GM18870 (cell line): ENCODE measurements at regions not wholly inside any gene's neighbourhood (a gene's known extent, or its start where the extent isn't known, plus 50 kb on each side); places are given as distances from the start of the nearest gene placed in this dataset.

Experiments used
- ATAC-seq: cut with Tn5 transposase; IDR thresholded peaks from one replicate; pipeline ENCODE4 v1.9.1; 2021; ENCODE audit warnings: moderate library complexity; ENCODE audit not compliant: unreplicated experiment

- ATAC-seq = no peak
Measured at GRCh38 chr5:124922255-124922975, 176.0 kb upstream of the ZNF608 start.

DNA sequence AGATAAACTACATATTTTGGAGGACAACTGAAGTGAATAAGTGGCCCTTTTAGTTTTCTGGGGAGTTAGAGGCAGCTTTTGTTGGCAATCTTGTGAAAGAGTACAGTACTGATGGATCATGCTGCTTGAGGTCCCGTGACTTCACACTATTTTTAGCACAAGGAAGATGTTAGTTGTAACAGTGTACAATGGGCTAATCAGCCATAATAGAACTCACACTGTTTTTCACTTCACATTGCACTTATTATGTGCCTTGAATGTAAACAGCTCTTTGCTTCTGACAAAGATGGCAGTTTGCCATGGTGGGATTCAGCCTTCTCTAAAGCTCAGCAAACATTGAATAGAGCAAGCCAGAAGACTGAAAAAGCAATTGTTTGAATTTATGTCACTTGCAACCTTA, 176.7 kb upstream of the ZNF608 start:
- no peak for ATAC-seq

GRCh38 chr5:124924729-124925128, 178.3 kb upstream of the ZNF608 start:
- ATAC-seq = no peak

- ATAC-seq = no peak
Measured at GRCh38 chr5:124927735-124928134, 181.3 kb upstream of the ZNF608 start.

- ATAC-seq = no peak
Measured at GRCh38 chr5:124929000-124929399, 182.6 kb upstream of the ZNF608 start.

GRCh38 chr5:124932791-124933600, 186.6 kb upstream of the ZNF608 start:
- ATAC-seq = no peak

GRCh38 chr5:124935065-124935464, 188.6 kb upstream of the ZNF608 start:
- peak; percentile 78 for ATAC-seq

DNA sequence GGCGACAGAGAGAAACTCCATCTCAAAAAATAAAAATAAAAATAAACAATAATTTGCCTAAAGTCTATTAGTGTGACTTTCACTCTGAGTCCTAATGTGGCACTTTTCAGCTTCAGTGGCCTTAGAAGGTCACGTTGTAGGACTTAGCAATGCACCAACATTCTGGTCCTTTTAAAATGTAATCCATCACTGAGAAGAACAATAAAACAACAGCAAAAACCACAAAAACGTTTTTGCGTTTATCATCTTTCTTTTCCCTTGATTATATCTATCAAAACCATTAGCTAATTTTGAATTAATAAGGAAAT, 190.1 kb upstream of the ZNF608 start:
- peak; percentile 50 for ATAC-seq

DNA sequence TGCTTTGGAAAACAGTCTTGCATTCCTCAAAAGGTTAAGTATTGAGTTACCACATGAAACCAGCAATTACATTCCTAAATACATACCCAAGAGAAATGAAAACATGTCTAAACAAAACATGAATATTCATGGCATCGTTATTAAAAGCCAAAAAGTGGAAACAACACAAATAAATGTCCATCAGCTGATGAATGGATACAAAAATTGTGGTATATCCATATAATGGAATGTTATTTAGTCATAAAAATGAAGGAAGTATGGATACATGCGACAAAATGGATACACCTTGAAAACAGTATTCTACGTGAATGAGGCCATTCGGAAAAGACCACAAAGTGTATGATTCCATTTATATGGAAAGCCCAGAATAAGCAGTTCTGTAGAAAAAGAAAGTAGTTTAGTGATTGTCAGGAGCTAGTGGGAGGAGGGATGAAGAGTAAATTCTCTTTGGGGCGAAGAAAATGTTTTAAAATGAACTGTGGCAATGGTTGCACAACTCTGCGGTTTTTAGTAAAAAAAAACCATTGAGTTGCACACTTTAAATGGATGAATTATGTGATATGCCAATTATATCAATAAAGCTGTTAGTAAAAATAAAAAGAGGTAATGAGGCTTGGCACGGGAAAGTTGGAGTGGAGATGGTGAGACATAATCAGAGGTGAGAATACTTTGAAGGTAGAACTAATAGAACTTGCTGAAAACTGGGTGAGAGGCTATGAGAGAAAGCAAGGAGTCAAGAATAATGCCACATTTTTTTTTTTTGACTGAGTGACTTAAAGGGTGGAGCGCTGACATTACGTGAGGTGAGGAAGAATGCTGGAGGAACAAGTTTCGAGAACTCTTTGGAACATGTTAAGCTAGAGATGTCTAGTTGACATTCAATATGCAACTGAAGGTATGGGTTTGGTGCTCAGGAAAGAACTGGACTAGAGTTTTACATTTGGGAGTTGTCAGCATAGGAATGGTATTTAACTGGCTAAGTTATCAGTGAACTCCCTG, 194.9 kb upstream of the ZNF608 start:
- no peak for ATAC-seq

- no peak for ATAC-seq
Measured at GRCh38 chr5:124948062-124948753, 201.8 kb upstream of the ZNF608 start.

DNA sequence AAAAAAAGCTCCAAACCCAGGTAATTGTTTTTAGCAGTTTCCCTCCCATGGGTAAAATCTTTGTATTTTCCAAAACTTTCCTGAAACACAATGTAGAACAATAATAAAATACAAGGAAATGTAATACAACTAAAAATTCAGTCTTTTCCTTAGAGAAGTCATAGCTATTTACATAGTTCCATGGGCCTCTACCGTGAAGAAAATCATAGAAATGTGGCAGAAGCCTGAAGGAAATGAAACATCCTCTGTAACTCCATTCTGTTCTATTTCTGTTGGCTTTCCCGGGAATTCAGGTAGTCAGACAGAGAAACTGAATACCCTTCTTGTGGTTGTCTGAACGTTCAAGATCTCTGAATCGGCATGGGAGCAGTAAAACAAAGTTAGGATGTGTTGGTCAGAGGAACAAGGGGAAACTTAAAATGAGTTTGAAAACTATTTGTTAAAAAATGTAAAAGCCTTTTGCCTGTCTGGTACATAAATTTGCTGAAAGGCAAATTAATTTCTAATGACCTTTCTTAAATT, 202.4 kb upstream of the ZNF608 start:
- no peak for ATAC-seq

DNA sequence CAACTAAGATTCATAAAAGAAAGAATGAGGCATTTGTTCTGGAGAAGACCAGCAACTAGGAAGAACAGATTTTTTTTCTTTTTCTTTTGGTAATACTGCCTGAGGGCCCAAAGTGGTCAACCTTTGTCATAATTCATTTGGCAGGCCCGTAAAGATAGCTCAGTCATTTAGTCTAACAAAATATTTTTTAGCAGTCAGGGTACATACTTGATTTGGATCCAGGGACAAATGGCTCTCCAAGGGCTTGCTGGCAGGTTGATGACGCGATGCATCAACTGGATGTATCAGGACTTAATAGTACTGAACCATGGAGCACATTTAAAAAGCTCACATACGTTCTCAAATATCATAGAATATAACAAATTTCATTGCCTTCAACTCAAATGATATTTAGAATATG, 203.4 kb upstream of the ZNF608 start:
- no peak for ATAC-seq

DNA sequence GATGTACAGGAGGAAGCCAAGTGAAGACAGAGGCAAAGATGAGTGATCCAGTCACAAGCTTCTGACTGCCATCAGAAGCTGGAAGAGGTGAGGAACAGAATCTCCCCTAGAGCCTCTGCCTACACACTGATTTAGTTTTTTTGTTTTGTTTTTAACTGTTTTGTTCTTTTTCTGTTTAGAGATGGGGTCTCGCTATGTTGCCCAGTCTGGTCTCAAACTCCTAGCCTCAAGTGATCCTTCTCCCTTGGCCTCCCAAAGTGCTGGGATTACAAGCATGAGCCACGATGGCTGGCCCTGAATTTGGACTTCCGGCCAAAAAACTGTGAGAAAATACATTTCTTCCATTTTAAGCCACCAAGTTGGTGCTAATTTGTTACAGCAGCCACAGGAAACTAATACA, 204.7 kb upstream of the ZNF608 start:
- ATAC-seq = no peak

DNA sequence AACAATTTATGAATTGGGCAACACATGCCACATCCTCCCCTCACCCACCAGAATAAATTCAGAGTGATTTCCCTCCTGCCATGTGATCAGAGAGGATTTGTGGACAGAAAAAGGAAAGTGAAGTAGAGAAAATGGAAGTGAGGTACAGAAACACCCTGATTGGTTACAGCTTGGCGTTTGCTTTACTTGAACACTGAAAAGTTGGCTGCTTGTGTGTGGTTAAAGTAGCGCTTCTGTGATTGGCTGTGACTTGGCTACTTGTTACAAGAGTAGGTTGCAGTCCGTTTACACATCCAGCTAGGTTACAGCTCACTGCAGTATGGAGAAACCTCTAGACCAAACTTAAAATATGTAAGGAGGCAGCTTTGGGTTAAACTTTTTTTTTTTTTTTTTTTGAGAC, 205.2 kb upstream of the ZNF608 start:
- peak; percentile 47 for ATAC-seq

GRCh38 chr5:124952079-124952478, 205.6 kb upstream of the ZNF608 start:
- ATAC-seq = peak; percentile 97

DNA sequence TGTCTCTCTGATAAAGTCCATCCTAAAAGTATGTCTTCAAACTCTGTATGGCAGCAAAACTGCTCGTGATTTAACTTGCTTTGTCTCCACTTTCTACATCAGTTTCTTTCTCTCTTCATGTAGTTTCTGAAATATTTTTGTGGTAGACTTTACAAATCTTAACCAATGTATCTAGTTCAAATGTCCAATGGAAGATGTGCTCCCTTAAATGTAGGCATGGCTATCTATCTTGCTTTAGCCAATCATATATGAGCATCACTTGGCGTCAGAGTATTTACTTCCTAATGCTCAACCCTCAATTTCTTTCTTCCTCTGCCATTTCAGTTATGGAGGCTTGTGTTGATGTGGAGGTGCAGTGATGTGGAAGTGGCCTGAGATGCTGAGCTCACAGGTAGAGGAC, 206.1 kb upstream of the ZNF608 start:
- peak; percentile 33 for ATAC-seq

- no peak for ATAC-seq
Measured at GRCh38 chr5:124954784-124955183, 208.3 kb upstream of the ZNF608 start.

- no peak for ATAC-seq
Measured at GRCh38 chr5:124956471-124957029, 210.1 kb upstream of the ZNF608 start.

DNA sequence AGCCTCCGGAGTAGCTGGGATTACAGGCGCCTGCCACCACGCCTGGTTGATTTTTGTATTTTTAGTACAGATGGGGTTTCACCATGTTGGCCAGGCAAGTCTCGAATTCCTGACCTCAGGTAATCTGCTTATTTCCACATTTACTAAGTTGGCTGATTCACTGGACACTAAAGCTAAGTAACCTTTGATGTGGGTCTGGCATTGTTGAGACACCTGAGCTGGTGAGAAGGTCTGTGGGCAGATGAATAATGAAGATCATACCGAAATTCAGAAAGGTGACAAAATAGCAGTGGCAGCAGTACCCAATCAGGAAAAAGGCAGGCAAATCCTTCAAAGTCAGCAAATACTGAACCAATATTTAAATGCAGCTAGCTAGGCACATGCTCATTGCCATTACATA, 210.6 kb upstream of the ZNF608 start:
- no peak for ATAC-seq

DNA sequence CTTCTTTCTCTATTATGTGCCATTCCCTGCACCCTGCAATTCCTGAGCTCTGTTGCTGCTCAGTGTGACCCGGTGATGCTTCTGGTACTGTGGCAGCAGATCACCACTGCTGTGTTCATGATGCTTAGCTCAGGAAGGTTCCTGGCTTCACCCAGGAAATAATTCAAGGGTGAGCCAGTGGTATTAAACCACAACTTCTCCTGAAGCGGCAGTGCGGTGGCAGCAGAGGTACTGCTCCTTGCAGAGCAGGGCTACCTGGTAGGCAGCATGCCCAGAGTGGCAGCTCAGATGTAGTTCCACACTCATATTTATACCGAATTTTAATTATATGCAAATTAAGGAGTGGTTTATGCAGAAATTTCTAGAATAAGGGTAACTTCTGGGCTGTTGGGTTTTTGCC, 213.8 kb upstream of the ZNF608 start:
- no peak for ATAC-seq
